Type B pancreatic cell (in vitro differentiated cells): ENCODE measurements at regions not wholly inside any gene's neighbourhood (a gene's known extent, or its start where the extent isn't known, plus 50 kb on each side); places are given as distances from the start of the nearest gene placed in this dataset.

Source experiments
- DNase-seq: peaks from one replicate; pipeline ENCODE4 v3.0.0; 2021; ENCODE audit warnings: mixed read lengths; ENCODE audit not compliant: unreplicated experiment; ENCODE audit errors: extremely low spot score
- H3K27ac Mint-ChIP-seq: 2 replicates; pipeline ENCODE4 v1.8.0; 2021; ENCODE audit warnings: mild to moderate bottlenecking, mixed read lengths
- H3K27me3 Mint-ChIP-seq: 2 replicates; pipeline ENCODE4 v1.8.0; 2021; ENCODE audit warnings: mixed read lengths
- H3K36me3 Mint-ChIP-seq: 2 replicates; pipeline ENCODE4 v1.8.0; 2021; ENCODE audit warnings: mixed read lengths
- H3K4me1 Mint-ChIP-seq: one replicate; pipeline ENCODE4 v1.8.0; 2021; ENCODE audit warnings: mixed read lengths; ENCODE audit not compliant: unreplicated experiment
- H3K4me3 Mint-ChIP-seq: 2 replicates; pipeline ENCODE4 v1.8.0; 2021; ENCODE audit warnings: mild to moderate bottlenecking, mixed read lengths
- H3K9me3 Mint-ChIP-seq: 2 replicates; pipeline ENCODE4 v1.8.0; 2021; ENCODE audit warnings: mixed read lengths
- CTCF ChIP-seq: fragments of 200-600 bp; sonication (generic); conservative IDR thresholded peaks from 2 replicates; pipeline ENCODE4 v1.5.0; 2021; ENCODE audit warnings: antibody characterized with exemption, mild to moderate bottlenecking

GRCh38 chr4:45502471-45502870 is 621.4 kb downstream of the GABRG1 start:
- no peak overlapping the region for H3K4me3 Mint-ChIP-seq
- TF ChIP-seq CTCF = no peak

DNA sequence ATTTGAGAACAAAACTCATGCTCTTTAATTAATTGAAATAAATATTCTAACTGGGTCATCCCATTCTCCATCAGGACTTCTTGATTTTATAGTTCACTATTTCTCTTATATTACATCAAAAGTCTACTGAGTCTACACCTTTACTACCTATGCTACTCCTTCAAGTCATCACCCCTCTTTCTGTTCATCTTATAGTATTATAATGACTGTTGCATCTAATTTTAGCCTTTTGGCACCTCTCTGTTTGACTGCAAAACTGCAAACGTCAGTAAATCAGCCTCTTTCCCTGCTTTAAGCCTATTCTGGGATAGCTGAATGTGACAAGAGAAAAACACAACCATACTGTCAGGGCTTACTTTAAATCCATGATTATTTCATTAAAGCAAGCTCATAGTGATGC is 639.1 kb downstream of the GABRG1 start:
- Mint-ChIP-seq H3K4me1 (no peaks in the 10 kb centered on the region), H3K27ac (no peak overlapping the region), H3K36me3 (no peaks in the 10 kb centered on the region), H3K27me3 (no peaks in the 10 kb centered on the region), H3K4me3 (no peak overlapping the region), H3K9me3 (no peaks in the 10 kb centered on the region)
- DNase-seq = no peak
- TF ChIP-seq CTCF = no peak

More at GRCh38 chr4:45502471-45502870, 621.4 kb downstream of the GABRG1 start:
- H3K9me3 Mint-ChIP-seq = no peaks in the 10 kb centered on the region
- H3K4me1 Mint-ChIP-seq = no peaks in the 10 kb centered on the region
- no peaks in the 10 kb centered on the region for H3K27me3 Mint-ChIP-seq
- no peak for DNase-seq
- H3K27ac Mint-ChIP-seq = no peak overlapping the region
- H3K36me3 Mint-ChIP-seq = no peaks in the 10 kb centered on the region

DNA sequence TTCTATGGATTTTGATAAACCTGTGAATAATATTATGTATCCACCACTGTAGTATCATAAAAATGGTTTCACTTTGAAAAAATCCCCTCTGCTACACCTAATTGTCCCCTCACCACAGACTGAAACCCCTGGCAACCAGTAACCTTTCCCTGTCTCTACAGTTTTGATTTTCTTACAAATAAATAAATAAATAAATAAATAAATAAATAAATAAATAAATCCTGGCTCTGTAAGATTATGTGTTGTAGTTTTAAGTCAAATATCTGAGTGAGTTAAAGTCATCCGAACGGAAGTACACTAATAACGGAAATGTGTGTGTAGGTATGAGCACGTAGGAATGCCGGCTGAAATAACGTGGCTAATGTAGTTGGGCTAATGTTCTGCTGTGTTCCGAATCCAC is 641.5 kb downstream of the GABRG1 start:
- Mint-ChIP-seq H3K27ac (no peak overlapping the region), H3K36me3 (no peaks in the 10 kb centered on the region), H3K27me3 (no peaks in the 10 kb centered on the region), H3K4me1 (no peaks in the 10 kb centered on the region), H3K9me3 (no peaks in the 10 kb centered on the region), H3K4me3 (no peak overlapping the region)
- no peak for TF ChIP-seq CTCF
- DNase-seq = no peak

- TF ChIP-seq CTCF = no peak
- Mint-ChIP-seq H3K36me3 (no peaks in the 10 kb centered on the region), H3K4me3 (no peak overlapping the region), H3K4me1 (no peaks in the 10 kb centered on the region), H3K27ac (no peak overlapping the region), H3K9me3 (peaks cover 10% of the 10 kb centered on the region), H3K27me3 (no peaks in the 10 kb centered on the region)
- no peak for DNase-seq
Measured at GRCh38 chr4:45477311-45477733, 646.5 kb downstream of the GABRG1 start.

DNA sequence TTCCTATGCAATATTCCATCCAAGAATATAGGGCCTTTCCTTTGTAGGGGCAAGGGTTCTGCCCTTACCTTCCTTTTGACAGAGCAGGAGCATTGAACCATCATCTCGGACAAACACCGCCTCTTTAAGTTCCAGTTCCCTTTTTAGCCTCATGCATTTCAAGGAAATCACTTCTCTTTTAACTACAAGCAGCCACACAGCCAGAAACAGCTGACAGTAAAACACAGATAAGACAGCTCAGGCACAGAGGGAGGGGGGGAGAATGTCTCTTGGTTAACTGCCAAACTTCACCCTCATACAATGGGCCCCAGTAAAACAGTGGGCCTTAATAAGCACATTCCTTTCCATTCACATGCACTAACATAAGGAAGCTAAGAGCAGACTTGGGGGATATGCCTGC is 648.3 kb downstream of the GABRG1 start:
- H3K4me1 Mint-ChIP-seq = no peaks in the 10 kb centered on the region
- H3K9me3 Mint-ChIP-seq = peaks cover 10% of the 10 kb centered on the region
- DNase-seq = no peak
- TF ChIP-seq CTCF = no peak
- H3K27ac Mint-ChIP-seq = no peak overlapping the region
- no peak overlapping the region for H3K4me3 Mint-ChIP-seq
- H3K27me3 Mint-ChIP-seq = no peaks in the 10 kb centered on the region
- H3K36me3 Mint-ChIP-seq = no peaks in the 10 kb centered on the region

- H3K27me3 Mint-ChIP-seq = no peaks in the 10 kb centered on the region
- DNase-seq = no peak
- H3K4me3 Mint-ChIP-seq = no peak overlapping the region
- H3K4me1 Mint-ChIP-seq = no peaks in the 10 kb centered on the region
- no peak for TF ChIP-seq CTCF
- no peak overlapping the region for H3K27ac Mint-ChIP-seq
- no peaks in the 10 kb centered on the region for H3K36me3 Mint-ChIP-seq
- peaks cover 10% of the 10 kb centered on the region for H3K9me3 Mint-ChIP-seq
Measured at GRCh38 chr4:45472490-45472889, 651.4 kb downstream of the GABRG1 start.
